GM18507 (cell line): ENCODE measurements at regions not wholly inside any gene's neighbourhood (a gene's known extent, or its start where the extent isn't known, plus 50 kb on each side); places are given as distances from the start of the nearest gene placed in this dataset.
"Not testable (repeated sequence)": the region's sequence is repeated elsewhere in the genome, so short reads cannot be mapped to it uniquely, and the experiment has no call there.

Experiments used
- DNase-seq: peaks from one replicate; pipeline ENCODE4 v3.0.0; 2011; ENCODE audit warnings: low read depth; ENCODE audit not compliant: insufficient read length; ENCODE audit errors: extremely low spot score
- FAIRE-seq: peaks from 2 replicates; lab custom pipeline; 2011; peaks lifted over from hg19 to GRCh38; lab: Jason Lieb, UNC

DNA sequence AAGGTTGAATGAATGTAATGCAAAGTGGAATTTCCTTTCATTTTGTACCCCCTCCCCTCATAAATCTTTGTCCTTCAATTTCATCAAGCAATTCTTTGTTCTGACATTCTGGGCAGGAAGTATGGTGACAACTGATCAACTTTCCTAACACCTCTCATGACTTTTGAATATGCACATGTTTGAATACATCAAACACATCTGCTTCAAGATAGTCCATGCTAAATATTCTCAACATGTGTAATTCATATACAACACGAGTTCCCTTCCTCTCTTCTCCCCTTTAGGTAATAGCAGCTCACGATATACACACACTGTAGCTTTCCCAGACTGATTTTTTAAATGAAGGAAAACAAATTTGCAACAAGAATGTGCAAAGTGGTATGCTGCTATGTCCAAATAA, 103.6 kb upstream of the EFNA5 start:
- DNase-seq (no peak), FAIRE-seq (no peak)

DNA sequence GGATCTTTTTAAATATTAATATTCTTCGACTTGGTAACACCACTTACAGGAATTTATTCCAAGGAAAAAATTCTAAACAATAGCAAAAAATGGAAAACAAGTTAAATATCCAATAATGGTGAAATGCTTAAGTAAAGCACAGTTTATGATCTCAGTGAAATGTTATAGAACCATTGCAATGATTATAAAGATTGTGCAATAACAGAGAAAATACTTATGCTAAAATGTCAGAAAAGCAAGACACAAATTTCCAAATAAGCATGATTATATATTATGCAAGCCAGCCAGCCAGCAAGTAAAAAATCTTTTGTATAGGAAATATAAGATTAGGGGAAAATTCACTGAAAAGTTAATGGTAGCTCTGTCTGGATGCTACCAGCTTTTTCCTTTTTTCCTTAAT, 102.7 kb upstream of the EFNA5 start:
- FAIRE-seq (no peak), DNase-seq (no peak)

DNA sequence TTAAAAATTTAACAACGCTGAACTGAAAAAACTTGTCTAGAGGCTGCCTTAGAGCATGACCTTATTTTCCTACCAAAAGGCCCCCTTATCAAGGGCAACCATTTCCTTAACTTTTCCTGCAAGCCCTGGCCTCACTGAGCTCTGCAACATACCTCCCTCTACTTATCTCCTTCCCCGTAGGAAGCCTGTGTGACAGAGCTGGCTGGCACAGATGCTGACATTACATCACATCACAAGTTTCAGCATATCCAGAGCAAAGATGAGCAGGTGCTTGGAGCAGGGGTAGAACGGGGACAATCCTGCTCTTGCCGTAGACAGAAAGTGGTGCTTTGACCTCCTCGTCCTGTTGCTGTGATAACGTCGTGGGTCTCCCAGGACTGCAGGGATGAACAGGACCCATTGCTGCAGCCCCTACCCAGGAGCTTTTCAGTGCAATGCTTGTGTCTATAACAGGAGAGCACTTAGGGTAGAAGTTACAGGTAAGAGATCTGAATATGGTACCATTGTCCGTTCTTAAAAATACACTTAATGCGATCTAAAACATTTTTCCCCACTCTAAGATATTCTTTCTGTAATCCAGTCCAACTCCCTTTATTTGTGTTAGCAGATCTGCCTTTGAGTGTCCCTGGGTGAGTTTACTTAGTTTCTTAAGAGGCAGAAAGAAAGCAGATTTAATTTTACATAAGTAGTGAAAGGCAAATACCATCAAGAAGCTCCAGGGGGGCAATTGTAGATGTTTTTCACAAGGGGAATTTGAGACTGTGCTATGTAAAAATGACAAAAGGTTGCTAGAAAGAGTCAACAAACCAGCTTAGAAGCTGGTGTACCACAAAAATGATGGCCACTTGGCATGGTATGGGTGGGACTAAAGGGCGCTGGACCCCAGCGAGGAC, 101.9 kb upstream of the EFNA5 start:
- no peak for DNase-seq

DNA sequence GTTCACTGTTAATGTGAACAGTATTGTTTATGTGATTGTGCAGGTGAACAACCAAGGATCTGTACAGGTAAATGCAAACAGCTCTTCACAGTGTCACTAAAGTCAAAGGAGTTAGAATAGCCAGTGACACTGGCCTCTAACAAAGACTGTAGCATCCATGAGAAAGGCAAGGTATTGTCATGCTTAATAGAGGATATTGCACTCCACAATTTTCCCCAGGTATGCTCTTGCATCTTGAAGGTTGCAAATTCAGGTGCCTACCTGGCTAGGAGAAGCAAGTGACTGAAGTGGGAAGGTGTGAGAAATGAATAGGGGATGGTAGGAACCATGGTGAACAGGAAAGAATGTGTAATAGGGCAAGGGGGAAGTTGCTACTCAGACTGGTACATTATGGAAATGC, 101.2 kb upstream of the EFNA5 start:
- DNase-seq (no peak), FAIRE-seq (no peak)

More for the DNA sequence above, 101.9 kb upstream of the EFNA5 start:
- no peak for FAIRE-seq

DNA sequence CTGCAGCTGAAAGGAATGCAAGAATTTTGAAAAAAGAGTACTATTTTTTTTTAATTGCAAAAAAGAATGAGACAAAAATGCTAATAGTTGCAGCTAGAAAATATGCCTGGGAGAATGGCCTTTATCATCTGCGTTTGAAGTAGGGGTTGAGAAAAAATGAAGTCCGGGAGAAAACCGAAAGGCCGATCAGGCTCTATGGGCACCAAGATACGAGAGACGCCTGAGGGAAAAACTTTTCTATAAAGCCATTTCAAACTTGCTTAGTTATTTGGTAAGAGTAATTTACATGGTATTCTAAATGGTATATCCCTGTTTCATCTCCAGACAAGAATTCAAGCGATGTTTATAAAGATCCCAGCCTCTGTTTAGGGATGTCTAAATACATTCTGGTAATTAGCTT, 99.3 kb upstream of the EFNA5 start:
- DNase-seq (no peak), FAIRE-seq (no peak)

DNA sequence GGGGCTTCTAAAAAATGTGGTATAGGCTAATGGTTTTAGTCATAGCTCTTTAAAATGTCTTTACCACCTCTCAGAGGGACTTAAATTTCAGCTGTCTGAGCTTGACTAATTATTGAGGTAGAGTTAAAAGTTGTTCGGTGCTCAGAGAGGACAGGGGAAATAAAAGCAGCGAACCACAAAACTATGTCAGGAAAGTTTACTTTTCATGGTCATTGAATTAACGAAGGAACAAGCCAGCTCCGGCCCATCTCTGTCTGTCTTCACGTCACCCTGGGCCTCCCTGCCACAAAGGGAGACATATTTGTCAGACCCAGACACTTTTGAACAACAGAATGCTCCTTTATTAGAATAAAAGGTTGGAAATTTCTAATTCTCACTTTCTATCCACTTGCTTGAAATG, 98.8 kb upstream of the EFNA5 start:
- DNase-seq = no peak
- FAIRE-seq = no peak

DNA sequence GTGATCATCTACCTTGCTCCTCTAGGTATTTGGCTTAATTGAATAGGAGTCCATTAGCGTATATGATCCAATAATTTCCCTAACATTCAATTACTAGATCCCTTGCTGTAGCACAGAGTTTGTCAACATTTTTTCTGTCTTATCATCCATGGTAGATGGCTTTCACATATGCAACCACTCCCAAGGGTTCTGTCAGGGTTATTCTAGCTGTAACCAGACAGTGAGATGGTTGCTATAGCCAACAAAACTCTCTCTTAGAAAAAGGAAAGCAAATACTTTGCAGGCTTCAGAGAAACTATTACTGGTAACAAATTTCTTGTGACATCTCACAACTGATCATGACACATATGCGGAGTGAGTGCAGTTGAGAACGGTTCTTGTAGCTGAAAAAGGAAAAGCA, 96.2 kb upstream of the EFNA5 start:
- DNase-seq (no peak), FAIRE-seq (no peak)

DNA sequence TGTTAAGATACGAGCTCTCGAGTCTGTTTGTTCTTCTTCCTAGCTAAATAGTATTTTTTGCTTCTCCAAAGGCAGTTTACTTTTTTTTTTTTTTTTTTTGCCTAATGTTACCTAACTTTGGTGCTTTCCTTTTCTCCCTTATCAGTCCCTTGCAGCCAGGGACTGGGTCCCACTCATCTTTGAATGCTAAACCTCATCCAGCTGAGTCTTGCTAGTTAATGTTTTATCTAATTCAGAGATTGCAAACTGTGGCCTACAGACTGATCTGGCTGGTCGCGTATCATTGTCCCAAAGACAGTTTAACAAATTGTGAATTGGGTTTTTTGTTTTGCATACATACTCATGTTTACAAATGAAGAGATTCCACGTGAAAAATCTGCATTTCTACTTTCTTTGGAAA, 95.7 kb upstream of the EFNA5 start:
- FAIRE-seq (no peak), DNase-seq (no peak)

DNA sequence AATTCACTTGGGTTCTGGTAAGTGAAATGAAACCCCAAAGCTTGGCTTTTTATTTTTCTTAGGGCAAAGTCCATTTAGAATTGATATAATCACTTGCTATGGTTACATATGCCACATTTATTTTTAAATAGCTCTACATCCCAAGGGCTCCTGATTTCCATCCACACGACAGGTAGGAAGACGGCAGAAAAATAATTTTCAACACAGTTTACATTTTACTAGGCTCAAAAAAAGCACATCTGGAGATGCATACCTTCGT, 95.0 kb upstream of the EFNA5 start:
- DNase-seq (no peak), FAIRE-seq (no peak)

DNA sequence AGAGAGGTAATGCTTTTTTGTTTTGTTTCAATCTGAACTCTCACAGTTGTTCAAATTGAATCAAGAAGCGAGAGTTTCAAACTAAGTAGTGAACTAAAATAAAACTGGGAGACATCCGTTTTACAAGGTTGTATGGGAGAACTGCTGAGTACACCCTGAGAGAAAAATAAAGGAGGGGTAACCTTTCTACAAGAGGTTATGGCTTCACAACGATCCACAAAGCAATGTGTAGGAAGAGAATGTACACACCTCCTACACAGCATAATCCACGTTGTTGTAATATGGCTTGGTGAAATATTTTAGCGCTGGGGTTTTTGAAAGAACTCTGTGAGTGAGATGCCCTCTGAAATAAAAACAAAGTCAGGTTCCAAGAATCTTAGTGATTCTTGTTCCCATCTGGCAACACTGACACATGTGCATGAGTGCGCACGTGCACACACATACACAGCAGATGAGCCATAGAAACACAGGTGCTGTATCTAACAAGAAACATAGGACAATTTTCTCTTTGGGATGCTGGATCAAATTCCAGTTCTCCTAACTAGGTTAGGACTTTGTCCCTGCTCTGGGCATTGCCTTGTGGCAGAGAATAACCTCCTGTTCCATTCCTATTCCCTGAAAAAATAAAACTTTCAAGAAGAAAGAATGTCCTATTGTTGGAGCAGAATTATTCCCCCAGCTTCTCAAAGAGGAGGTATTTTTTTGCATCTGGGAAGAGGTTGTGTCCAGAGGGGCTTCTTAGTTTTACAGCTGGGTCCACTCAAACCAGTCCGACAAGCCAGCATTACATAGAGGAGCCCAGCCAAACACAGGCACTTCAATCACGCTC, 94.5 kb upstream of the EFNA5 start:
- FAIRE-seq = no peak

DNA sequence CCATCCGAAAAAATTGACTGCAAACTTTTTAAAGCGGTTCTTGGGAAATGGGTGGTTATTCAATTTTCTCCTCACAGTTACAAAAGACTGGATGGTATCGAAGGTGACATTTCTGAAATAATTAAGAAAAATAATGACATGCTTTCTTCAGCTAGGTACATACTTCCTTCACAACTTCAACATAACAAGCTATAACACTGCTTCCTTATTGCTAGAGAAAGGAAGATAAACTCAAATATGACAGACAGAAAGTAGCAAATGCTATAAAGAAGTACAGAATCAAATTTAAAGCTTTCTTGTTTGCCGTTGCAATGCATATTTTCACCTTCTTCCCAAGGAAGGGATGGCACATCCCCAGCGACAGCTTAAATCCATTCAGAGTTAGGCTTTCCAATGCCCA, 93.5 kb upstream of the EFNA5 start:
- FAIRE-seq (no peak), DNase-seq (no peak)

More for the DNA sequence above, 94.5 kb upstream of the EFNA5 start:
- DNase-seq = no peak

DNA sequence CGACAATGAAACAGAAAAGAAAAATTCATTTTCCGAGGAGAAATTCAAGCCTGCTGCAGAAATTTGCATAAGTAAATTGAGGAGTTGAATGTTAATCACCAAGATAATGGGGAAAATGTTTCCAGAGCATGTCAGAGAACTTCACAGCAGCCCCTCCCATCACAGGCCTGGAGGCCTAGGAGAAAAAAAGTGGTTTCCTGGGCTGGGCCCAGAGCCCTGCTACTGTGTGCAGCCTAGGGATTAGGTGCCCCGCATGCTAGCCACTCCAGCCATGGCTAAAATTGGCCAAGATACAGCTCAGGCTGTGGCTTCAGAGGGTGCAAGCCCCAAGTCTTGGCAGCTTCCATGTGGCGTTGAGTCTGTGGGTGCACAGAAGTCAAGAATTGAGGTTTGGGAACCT, 82.7 kb upstream of the EFNA5 start:
- FAIRE-seq (no peak), DNase-seq (no peak)

DNA sequence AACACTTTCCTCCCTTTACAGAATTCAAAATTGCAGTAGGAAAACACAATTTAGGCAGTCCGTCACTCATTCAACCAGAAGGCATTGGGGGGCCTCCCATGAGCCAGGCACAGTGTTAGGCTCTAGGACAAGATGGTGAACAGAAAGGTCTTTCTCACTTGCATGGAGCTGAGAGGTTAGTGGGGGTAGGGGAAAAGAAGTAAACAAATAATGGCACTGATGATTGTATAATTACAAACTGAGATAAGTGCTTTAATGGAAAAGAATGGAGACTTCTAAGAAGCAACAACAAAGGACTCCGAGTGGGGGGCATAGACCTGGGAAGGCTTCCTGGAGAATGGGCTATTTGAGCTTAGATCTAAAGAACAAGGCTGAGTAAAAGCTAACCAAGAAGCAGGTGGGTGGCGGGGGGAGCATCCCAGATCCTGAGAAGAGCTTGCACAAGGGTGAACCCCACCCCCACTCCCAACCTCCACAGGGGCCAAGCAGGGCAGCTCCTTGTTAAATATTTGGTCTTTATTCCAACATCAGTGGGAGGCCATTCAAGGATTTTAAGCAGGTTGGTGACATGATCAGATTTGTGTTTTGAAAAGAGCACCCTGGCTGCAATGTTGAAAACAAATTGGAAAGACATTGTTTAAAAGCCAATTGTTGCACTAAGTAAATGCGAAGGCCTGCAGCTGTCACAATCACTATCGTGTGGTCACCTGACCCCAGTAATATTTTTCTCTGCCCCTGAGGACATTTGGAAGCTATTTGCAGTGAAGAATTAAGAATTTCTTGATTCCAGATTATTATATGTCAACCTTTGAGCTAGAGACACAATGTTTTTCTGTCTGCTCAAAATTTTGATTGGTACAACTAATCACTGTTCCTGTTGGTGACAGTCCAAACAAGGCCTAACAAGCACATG, 73.9 kb upstream of the EFNA5 start:
- no peak for FAIRE-seq
- DNase-seq = no peak

DNA sequence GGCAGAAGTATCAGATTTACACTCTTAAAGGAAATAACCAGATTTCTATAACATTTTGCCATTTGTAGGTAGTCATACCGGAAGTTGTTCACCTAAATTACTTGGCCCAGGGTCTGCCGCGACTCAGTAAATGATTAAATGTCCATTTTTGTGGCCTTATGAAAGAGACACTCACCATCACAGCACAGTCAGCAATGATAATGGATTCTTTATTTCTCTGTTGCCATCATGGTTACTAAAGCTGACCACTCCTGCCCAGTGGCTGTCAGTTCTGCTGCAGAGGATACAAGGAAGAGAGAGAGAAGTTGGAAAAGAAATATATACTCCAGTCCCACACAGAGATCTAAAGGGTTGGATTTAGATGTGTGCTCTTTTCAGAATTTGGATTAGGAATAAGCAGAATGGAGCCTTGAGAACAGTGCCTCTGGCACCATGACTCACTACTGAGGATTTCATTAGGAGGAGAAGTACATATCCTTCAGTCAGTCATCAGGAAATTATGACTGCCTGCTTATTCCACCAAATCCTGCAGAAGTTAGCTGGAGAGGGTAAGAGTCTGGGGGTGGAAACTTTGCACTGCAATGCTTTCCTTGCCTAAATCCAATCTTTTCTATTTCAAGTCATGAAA, 72.8 kb upstream of the EFNA5 start:
- FAIRE-seq = no peak
- DNase-seq = no peak

DNA sequence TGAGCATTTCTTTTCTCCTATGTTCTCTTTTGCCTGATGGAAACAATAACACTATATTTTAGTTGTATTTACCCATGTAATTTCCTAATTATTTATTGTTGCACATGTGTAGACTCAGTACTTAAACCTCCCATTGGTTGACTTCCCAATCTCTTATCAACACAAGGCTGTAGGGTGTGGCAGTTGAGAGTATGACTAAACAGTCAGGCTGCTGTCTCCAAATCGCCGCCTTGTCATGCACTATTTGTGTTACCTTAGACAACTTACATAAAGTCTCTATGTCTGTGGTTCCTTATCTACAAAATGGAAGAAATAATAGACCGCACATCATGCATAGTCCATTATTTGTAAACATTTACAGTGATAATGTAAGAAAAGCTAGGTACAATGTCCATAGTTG, 68.9 kb upstream of the EFNA5 start:
- DNase-seq (no peak), FAIRE-seq (no peak)

DNA sequence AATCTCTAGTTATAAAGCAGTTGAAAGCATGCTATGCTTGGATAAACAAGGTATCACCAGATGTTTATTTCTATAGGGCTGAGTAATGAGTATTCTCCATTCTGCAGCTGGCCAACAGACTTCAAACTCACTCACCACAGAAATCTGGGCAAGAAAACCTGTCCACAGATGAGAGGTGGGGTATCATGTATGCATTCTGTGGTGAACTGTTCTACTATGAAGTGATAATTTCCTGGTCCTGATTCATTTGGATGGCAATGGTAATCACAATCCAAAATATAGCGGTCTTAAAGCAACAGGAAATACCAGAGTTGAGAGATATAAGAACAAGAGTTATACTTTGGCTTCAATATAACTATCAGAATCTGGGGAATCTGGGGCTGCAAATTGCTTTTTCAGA, 65.9 kb upstream of the EFNA5 start:
- DNase-seq (no peak), FAIRE-seq (no peak)

DNA sequence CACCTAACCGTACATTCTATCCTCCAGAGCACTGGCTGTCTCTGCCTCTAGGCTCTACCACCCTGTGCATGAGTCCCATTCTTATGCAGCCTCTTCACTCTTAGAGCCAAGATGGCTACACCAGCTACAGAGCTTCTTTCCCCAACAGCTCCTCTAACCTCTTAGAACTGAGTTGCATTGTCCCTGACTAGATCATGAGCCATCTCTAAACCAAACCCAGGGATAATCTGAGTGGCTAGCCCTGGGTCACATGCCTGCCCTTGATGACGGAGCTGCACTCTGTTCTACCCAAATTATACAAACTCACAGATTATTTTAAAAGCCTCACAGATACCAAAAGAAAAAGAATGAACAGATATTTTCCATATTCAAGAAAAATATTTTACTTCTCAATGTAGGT, 65.4 kb upstream of the EFNA5 start:
- not testable (repeated sequence) for DNase-seq, FAIRE-seq

DNA sequence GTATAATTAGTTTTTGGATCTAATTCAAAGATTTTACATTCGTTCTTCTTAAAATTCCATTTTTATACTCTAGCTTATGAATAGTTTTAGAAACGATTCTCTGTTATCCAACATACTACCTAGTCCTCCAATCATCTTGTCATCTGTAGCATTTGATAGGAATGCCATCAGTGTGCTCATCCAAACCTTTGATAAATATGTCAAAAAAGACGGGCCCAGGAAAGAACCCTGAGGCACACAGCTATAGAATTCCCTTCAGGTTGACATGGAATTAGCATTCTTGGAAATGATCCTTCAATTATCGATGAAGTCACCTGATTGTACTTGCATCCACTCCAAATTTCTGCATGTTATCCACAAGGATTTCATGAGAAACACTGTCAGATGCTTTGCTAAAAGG, 64.8 kb upstream of the EFNA5 start:
- FAIRE-seq (no peak), DNase-seq (no peak)

DNA sequence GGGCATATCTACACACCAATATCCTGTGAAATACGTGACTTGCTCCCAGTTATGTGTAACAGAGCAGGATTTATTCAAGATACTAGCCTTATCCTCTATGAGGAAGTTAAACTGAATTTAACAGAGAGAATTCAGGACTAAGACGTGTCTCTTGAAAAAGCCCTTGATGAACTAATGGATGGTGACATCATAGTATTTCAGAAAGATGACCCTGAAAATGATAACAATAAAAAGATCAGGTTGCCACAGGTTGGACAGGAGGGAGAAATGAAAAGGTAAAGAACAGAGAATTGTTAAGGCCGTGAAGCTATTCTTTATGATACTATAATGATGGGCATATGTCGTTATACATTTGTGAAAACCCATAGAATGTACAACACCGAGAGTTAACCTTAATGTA, 56.2 kb upstream of the EFNA5 start:
- FAIRE-seq (no peak), DNase-seq (no peak)

DNA sequence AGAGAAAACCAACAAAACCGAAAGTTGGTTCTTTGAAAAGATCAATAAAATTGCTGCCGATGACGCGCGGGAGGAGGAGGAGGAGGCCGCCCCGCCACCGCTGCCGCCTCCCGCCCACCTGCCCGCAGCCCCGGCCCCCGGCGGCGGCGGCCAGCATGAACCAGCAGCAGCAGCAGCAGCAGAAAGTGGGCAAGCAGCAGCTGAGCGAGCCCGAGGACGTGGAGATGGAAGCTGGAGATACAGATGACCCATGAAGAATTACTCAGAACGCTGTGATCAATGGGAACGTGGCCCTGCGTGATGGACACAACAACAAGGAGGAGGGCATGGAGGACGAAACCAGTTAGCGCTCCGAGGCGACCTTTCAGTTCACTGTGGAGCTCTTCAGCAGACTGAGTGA, 53.9 kb upstream of the EFNA5 start:
- no peak for FAIRE-seq
- DNase-seq = no peak
